ENCODE measurements at regions not wholly inside any gene's neighbourhood (a gene's known extent, or its start where the extent isn't known, plus 50 kb on each side); places are given as distances from the start of the nearest gene placed in this dataset.

DNA sequence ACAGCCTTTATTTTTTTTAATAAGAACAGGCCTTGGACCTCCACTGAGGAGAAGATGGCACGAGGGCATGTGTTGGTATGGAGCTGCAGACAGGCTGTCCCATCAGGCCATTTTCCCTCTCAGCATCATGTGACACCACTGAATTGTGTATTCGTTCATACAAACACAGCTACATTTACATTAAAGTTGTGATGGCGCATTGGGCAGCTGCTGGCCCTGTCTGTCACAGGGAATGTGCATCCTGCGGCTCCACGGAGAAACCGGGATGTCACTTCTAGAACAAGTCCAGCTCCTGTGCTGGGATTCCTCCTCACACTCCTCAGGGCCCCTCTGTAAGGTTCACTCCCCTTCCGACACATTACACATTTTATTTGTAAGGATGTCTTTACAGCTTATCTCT is 147.6 kb upstream of the TNR start:
- H3K27ac ChIP-seq, result no peak overlapping the region
- no peaks in the 10 kb centered on the region for H3K36me3 ChIP-seq
- H3K4me3 ChIP-seq, result no peak overlapping the region
- intact Hi-C loops (cut with DNase I; ENCODE audit: low total_unique reads) (no loop called here), in situ Hi-C loops (cut with MboI; ENCODE audit: low pct_ligation_motif_present in 1 of 4, low pct_unique_long_range_greater_than_20kb in 1 of 4, low sequenced_read_pairs in 3 of 4) (loop anchor here in 1 of 4 donors (25.0 kb wide), 1 partner anchor 404 kb away; no protein-coding TSS in a partner anchor)
- H3K4me1 ChIP-seq, result no peaks in the 10 kb centered on the region
- TF ChIP-seq POLR2AphosphoS5 (IDR thresholded peaks at IDR 0.05) (no peak), EP300 (IDR thresholded peaks at IDR 0.05; ENCODE audit: low read depth) (no peak), POLR2A (IDR thresholded peaks at IDR 0.05) (no peak)
- TF ChIP-seq, protein P1, sequence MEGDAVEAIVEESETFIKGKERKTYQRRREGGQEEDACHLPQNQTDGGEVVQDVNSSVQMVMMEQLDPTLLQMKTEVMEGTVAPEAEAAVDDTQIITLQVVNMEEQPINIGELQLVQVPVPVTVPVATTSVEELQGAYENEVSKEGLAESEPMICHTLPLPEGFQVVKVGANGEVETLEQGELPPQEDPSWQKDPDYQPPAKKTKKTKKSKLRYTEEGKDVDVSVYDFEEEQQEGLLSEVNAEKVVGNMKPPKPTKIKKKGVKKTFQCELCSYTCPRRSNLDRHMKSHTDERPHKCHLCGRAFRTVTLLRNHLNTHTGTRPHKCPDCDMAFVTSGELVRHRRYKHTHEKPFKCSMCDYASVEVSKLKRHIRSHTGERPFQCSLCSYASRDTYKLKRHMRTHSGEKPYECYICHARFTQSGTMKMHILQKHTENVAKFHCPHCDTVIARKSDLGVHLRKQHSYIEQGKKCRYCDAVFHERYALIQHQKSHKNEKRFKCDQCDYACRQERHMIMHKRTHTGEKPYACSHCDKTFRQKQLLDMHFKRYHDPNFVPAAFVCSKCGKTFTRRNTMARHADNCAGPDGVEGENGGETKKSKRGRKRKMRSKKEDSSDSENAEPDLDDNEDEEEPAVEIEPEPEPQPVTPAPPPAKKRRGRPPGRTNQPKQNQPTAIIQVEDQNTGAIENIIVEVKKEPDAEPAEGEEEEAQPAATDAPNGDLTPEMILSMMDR (IDR thresholded peaks at IDR 0.05), result no peak
- H3K9me3 ChIP-seq, result no peaks in the 10 kb centered on the region
- no peaks in the 10 kb centered on the region for H3K27me3 ChIP-seq
- DNase-seq, result no peak
- 92% methylated on average over 7 of the region's 7 CpGs; no CpG with 5 or more reads in 1 of the 2 donors for WGBS, 2 donors (ENCODE audit: low coverage in 1 of 2)

DNA sequence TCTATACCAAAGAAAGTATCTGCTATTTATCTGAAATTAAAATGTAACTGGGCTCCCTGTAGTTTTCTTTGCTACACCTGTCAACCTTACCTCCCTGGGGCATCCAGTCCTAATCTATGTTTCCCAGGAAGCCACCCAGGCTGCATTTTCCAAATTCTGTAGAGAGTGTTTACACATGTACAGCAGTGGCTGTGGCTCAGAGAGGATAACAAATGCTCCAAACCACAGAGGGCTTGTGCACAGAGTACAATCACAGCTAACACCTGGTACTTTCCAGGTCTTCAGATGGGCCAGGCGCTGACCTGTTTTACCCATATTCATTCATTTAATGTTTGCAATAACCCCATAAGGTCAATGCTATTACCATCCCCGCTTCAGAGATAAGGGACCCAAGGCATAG is 146.5 kb upstream of the TNR start:
- no peak overlapping the region for H3K4me3 ChIP-seq
- no peaks in the 10 kb centered on the region for H3K9me3 ChIP-seq
- H3K27me3 ChIP-seq, result no peaks in the 10 kb centered on the region
- no peak overlapping the region for H3K27ac ChIP-seq
- WGBS, 2 donors (ENCODE audit: low coverage in 1 of 2), result 95 to 100% methylated on average over 1 to 2 of the region's 2 CpGs
- intact Hi-C loops (cut with DNase I; ENCODE audit: low total_unique reads), result no loop called here
- DNase-seq, result no peak
- TF ChIP-seq, protein P1 (IDR thresholded peaks at IDR 0.05), result no peak
- TF ChIP-seq POLR2AphosphoS5 (IDR thresholded peaks at IDR 0.05), result no peak
- in situ Hi-C loops (cut with MboI; ENCODE audit: low pct_ligation_motif_present in 1 of 4, low pct_unique_long_range_greater_than_20kb in 1 of 4, low sequenced_read_pairs in 3 of 4), result loop anchor here in 1 of 4 donors (25.0 kb wide), 1 partner anchor 403 kb away; no protein-coding TSS in a partner anchor
- H3K4me1 ChIP-seq, result no peaks in the 10 kb centered on the region
- no peaks in the 10 kb centered on the region for H3K36me3 ChIP-seq

DNA sequence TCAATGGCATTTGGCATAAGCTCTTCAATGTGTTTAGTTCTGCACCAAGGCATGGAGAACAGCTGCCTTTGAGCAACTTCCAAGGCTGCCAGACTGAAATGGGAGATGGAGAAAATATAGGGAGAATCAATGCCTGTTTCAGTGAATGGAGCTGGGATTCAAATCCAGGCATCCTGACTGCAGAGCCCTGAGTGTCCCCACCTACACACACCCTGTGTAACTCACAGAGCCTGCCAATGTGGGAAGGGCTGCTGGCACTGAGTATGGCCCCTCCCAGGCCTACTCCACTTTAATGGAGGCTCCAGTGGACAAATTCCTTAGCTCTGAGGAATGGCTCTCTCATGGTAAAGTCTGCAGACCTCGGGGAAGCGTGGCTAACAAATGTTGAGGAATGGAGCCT is 145.6 kb upstream of the TNR start:
- Histone ChIP-seq H3K27ac (no peak overlapping the region), H3K9me3 (no peaks in the 10 kb centered on the region), H3K27me3 (no peaks in the 10 kb centered on the region), H3K4me1 (no peaks in the 10 kb centered on the region), H3K36me3 (no peaks in the 10 kb centered on the region), H3K4me3 (no peak overlapping the region)
- in situ Hi-C loops (cut with MboI; ENCODE audit: low pct_ligation_motif_present in 1 of 4, low pct_unique_long_range_greater_than_20kb in 1 of 4, low sequenced_read_pairs in 3 of 4), result loop anchor here in 1 of 4 donors (25.0 kb wide), 1 partner anchor 402 kb away; no protein-coding TSS in a partner anchor
- no peak for DNase-seq
- WGBS, 2 donors (ENCODE audit: low coverage in 1 of 2), result 95% methylated on average over 2 of the region's 2 CpGs; no CpG with 5 or more reads in 1 of the 2 donors
- intact Hi-C loops (cut with DNase I; ENCODE audit: low total_unique reads), result no loop called here
- TF ChIP-seq POLR2A (IDR thresholded peaks at IDR 0.05) (no peak), EP300 (IDR thresholded peaks at IDR 0.05; ENCODE audit: low read depth) (no peak), POLR2AphosphoS5 (IDR thresholded peaks at IDR 0.05) (no peak)
- TF ChIP-seq, protein P1 (IDR thresholded peaks at IDR 0.05), result no peak

DNA sequence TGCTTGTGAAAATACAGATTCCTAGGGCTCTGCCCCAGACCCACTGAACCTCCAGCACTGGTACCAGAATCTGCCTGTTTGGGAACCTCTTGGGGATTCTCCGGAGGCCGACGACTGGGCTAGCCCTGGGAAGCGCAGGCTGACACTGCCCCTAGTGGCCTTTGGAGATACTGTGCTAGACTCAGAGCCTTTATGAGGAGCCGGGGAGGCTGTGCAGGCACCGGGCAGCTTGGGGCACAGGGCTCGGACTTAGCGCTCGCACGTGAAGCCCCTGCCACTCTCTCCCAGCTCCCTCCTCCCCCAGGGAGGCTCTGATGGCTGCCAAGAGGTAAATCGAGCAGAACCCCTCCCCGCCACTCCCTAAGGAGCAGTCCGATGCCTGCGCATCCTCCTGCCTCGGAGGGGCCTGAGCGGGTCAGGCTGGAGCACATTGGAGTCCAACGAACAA is 144.6 kb upstream of the TNR start:
- Histone ChIP-seq H3K9me3 (no peaks in the 10 kb centered on the region), H3K27ac (no peak overlapping the region), H3K4me3 (no peak overlapping the region), H3K4me1 (no peaks in the 10 kb centered on the region), H3K36me3 (no peaks in the 10 kb centered on the region), H3K27me3 (no peaks in the 10 kb centered on the region)
- in situ Hi-C loops (cut with MboI; ENCODE audit: low pct_ligation_motif_present in 1 of 4, low pct_unique_long_range_greater_than_20kb in 1 of 4, low sequenced_read_pairs in 3 of 4), result loop anchor here in 1 of 4 donors (25.0 kb wide), 1 partner anchor 401 kb away; no protein-coding TSS in a partner anchor
- intact Hi-C loops (cut with DNase I; ENCODE audit: low total_unique reads), result no loop called here
- TF ChIP-seq, protein P1 (IDR thresholded peaks at IDR 0.05), result peak; percentile 61 to 76 (median 72)
- no peak for TF ChIP-seq EP300 (IDR thresholded peaks at IDR 0.05; ENCODE audit: low read depth)
- peak; percentile 57 for DNase-seq
- 48 to 60% methylated on average over 1 to 17 of the region's 17 CpGs for WGBS, 2 donors (ENCODE audit: low coverage in 1 of 2)
